ENCODE measurements at regions not wholly inside any gene's neighbourhood (a gene's known extent, or its start where the extent isn't known, plus 50 kb on each side); places are given as distances from the start of the nearest gene placed in this dataset.

GRCh38 chr2:212841460-212841859 is 302.9 kb upstream of the ERBB4 start:
- TF ChIP-seq CTCF (IDR thresholded peaks at IDR 0.05; ENCODE audit: insufficient read depth, low read depth, low read length) (no peak), EZH2 (IDR thresholded peaks at IDR 0.05; ENCODE audit: insufficient read depth, low read length) (no peak)
